Ishikawa (cell line): ENCODE measurements at regions not wholly inside any gene's neighbourhood (a gene's known extent, or its start where the extent isn't known, plus 50 kb on each side); places are given as distances from the start of the nearest gene placed in this dataset.

ENCODE experiments used
- NFIC ChIP-seq: IDR thresholded peaks from 2 replicates; pipeline ENCODE4 v1.6.1; 2012
- TAF1 ChIP-seq: IDR thresholded peaks from 2 replicates; pipeline ENCODE4 v1.6.1; 2012; ENCODE audit warnings: low read depth, mild to moderate bottlenecking

DNA sequence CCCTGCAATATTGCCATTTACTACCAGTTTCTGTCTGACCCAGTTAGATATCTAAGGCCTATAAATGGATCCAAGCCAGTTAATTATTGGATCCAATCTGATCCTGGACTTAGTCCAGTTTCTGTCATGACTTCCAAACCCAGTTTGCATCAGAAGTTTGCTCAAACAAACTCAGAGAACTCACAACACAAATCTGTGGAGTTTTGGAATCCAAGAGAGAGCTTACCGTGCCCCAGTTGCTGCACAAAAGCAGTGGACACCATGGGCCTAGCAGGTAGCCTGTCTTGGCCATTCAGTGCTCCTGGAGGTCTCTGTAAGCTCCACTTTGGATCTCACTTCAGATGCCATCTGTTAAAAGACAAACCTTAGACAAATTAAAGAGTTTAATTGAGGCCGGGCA is 174.5 kb downstream of the AASDH start:
- TF ChIP-seq NFIC (no peak), TAF1 (no peak)
